NCI-H2107 treated with DMSO at 0.1 percent for 48 hours (cell line): ENCODE measurements at regions not wholly inside any gene's neighbourhood (a gene's known extent, or its start where the extent isn't known, plus 50 kb on each side); places are given as distances from the start of the nearest gene placed in this dataset.

ENCODE experiments used
- DNase-seq: peaks from one replicate; lab custom pipeline; 2025; ENCODE audit not compliant: unreplicated experiment; lab: John Stamatoyannopoulos, UW

DNA sequence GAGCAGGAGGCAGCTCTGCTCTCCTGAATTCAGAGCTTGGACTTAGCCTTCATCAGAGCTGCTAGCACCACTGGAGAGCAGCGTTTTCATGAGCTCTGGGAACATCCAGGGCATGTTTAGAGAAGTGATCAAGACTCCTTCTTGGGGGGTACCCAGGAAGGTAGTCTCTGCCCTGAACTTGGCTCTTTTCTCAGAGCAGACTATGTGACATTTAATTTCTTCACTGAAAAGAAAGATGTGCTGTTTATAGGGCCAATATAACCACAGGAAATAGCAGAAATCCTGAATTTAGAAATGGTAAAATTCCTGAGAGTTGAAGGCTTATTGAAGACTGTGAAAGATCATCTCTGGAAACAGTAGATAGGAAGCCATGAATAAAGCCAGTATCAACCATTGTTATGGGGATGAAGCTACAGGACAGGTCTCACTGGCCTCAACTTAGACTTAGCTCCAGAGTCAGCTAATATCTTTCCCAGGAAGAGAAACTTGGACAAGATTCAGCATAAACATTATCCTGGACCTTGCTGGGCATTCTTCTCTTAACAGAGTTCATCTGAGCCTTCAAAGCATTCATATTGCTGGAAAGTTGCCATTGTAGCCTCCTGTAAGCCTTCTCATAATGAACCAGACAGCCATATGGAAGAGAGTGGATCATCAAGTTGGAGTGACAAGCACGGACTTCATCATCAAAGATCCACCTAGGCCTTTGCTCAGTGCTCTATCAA, 386.6 kb upstream of the THBS1 start:
- DNase-seq, result no peak

- DNase-seq, result no peak
Measured at GRCh38 chr15:39195961-39196486, 384.9 kb upstream of the THBS1 start.

DNA sequence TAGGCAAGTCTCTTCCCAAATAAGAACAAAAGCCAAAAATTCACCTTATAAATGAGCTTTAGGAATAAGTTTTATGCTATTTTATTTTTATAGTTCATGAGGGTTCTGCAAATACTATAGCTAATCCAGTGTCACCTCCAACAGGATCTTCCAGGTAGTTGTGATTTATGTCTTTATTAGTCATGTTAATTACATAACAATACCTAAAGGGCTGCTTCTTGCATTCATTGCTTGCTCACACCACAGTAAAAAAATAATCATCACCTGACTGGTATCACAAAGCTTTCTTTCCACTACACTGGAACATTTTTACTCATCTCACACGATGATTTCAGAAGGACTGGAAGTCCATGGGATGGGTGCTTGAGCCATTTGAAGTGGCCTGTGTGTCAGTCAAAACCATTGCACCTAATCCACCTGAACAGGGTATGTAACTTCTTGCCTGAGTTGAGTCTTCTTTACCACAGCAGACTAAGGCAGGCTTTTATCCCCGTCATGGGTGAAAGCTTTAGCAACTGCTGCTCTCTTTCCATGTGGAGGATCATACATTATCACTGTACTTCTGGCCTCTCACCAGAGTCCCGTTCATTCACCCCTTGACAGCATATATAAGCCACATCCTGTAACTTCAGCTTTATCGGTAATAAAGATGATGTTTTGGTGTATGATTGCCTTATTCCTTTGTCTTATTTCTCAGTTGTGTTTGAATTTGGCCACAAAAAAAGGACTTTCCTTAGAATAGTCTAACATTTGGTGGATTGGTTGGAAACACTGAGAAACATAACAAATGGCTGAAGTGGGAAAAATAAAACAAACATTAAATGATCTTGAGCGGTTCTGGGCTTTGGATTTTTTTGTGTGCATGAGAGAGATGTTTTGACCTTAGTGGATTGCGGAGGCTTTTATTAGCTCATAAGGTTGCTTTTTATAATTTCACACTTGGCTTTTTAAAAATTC, 382.6 kb upstream of the THBS1 start:
- no peak for DNase-seq

DNA sequence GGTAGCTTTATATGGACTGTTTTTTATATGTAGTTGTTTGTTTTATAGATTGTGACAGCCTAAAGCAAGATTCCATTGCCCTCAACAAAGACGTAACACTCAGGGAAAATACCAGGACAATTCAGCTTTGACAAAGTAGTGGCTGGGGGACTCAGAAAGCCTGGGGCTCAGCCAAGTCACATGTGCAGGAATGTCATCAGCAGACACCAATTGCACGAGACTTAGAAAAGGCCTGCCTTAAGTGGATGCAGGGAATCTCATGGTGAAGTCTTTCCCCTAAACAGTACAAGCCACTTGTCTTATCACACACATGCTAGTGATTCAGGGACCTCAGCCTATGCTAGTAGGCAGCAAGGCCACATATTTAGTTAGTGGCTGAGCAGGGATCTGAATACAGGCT, 381.8 kb upstream of the THBS1 start:
- DNase-seq, result no peak

DNA sequence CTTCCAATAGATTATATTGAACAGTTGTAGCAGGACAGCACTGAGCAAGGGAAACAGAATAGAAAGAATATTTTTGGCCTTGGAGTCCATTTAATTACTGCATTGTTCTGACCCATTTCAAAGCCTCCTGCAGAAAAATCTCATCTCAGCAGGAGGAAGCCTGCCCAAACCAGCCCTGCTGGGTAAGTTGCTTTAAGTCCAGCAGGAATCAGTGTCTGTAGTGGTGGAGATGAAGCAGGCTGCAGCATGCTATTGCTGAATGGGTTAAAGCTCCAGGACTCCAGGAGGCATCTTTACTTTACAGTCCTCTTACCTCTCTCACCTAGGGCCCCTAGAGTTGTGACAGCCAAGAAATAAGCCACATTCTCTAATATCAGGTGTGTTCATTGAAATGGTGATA, 380.3 kb upstream of the THBS1 start:
- DNase-seq, result no peak

GRCh38 chr15:39202641-39203040, 378.2 kb upstream of the THBS1 start:
- DNase-seq, result no peak

GRCh38 chr15:39204031-39204430, 376.8 kb upstream of the THBS1 start:
- no peak for DNase-seq

DNA sequence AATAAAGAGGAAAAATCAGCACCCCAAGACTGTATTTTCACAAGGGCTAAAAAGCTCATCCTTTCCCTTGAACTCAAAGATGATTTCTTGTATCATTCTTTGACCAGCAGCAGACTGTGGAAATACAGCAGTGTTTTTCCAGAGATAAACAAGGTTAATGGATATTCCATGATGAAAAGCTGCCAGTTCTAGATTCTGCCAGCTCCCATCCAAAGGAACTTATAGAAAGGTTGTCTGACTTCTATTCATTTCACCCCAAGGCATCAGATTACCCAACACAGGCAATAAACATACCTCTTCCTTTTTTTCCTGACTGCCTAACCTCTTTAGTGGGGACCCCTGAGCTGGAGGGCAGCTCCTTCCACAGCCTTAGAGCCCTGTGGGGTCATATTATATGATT, 375.8 kb upstream of the THBS1 start:
- no peak for DNase-seq

GRCh38 chr15:39205506-39206371, 375.1 kb upstream of the THBS1 start:
- no peak for DNase-seq

- no peak for DNase-seq
Measured at GRCh38 chr15:39207532-39208115, 373.3 kb upstream of the THBS1 start.

- DNase-seq, result no peak
Measured at GRCh38 chr15:39208187-39208586, 372.7 kb upstream of the THBS1 start.

GRCh38 chr15:39209548-39210211, 371.2 kb upstream of the THBS1 start:
- DNase-seq, result no peak

GRCh38 chr15:39211108-39211979, 369.5 kb upstream of the THBS1 start:
- DNase-seq, result no peak

GRCh38 chr15:39213385-39213840, 367.5 kb upstream of the THBS1 start:
- DNase-seq, result no peak

GRCh38 chr15:39215015-39215414, 365.9 kb upstream of the THBS1 start:
- no peak for DNase-seq

DNA sequence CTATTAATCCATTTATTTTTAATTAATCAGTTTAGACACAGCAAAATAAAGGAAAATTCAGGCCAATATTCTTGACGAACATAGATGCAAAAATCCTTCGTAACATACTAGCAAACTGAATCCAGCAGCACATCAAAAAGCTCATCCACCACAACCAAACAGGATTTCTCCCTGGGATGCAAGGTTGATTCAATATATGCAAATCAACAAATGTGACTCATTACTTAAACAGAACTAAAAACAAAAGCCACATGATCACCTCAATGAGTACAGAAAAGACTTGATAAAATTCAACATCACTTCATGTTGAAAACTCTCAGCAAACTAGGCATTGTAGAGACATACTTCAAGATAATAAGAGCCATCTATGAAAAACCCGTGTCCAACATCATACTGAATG, 364.1 kb upstream of the THBS1 start:
- no peak for DNase-seq

GRCh38 chr15:39219608-39220007, 361.3 kb upstream of the THBS1 start:
- DNase-seq, result no peak

- DNase-seq, result no peak
Measured at GRCh38 chr15:39226169-39226937, 354.5 kb upstream of the THBS1 start.
